Natural killer cell (primary cell): ENCODE measurements at regions not wholly inside any gene's neighbourhood (a gene's known extent, or its start where the extent isn't known, plus 50 kb on each side); places are given as distances from the start of the nearest gene placed in this dataset.

ENCODE experiments used
- ATAC-seq, 3 donors: fragments of 150-1000 bp in 2 of 3; fragments of 200-7000 bp in 1 of 3; cut with Tn5 transposase; 1 replicate in 1 of 3; 2 replicates in 2 of 3; pipeline ENCODE4 v1.10.0; 2021; ENCODE audit warnings: mild to moderate bottlenecking in 2 of 3, moderate library complexity in 2 of 3
- DNase-seq, 2 donors: peaks; one replicate each; pipeline versions ENCODE4 v3.0.0 to v3.0.0-alpha.2; 2013 to 2021; ENCODE audit warnings: mixed read lengths in 1 of 2
- H3K27ac ChIP-seq: one replicate; pipeline ENCODE4 v1.5.1; 2013; ENCODE audit warnings: mild to moderate bottlenecking, low read length
- H3K27me3 ChIP-seq: one replicate; pipeline ENCODE4 v1.6.1; 2013; ENCODE audit warnings: low read length; ENCODE audit not compliant: control insufficient read depth, insufficient read depth
- H3K36me3 ChIP-seq: one replicate; pipeline ENCODE4 v1.6.1; 2013; ENCODE audit warnings: low read length; ENCODE audit not compliant: control insufficient read depth, insufficient read depth
- H3K4me1 ChIP-seq: one replicate; pipeline ENCODE4 v1.6.1; 2013; ENCODE audit warnings: low read length; ENCODE audit not compliant: control insufficient read depth, insufficient read depth
- H3K4me3 ChIP-seq: one replicate; pipeline ENCODE4 v1.5.1; 2013; ENCODE audit warnings: low read length
- H3K9me3 ChIP-seq: one replicate; pipeline ENCODE4 v1.6.1; 2013; ENCODE audit warnings: low read length; ENCODE audit not compliant: control insufficient read depth, insufficient read depth
- H3K27ac Mint-ChIP-seq, 2 donors: one replicate each; pipeline ENCODE4 v1.8.0; 2022; ENCODE audit warnings: mild to moderate bottlenecking in 2 of 2, mixed read lengths in 2 of 2, moderate library complexity in 1 of 2
- H3K27me3 Mint-ChIP-seq, 2 donors: one replicate each; pipeline ENCODE4 v1.8.0; 2022; ENCODE audit warnings: low read depth in 2 of 2, mixed read lengths in 2 of 2
- H3K36me3 Mint-ChIP-seq: one replicate; pipeline ENCODE4 v1.8.0; 2022; ENCODE audit warnings: mixed read lengths
- H3K4me1 Mint-ChIP-seq, 2 donors: one replicate each; pipeline ENCODE4 v1.8.0; 2022; ENCODE audit warnings: mixed read lengths in 2 of 2
- H3K4me3 Mint-ChIP-seq: one replicate; pipeline ENCODE4 v1.8.0; 2022; ENCODE audit warnings: mild to moderate bottlenecking, moderate library complexity, mixed read lengths
- H3K9me3 Mint-ChIP-seq, 2 donors: one replicate each; pipeline ENCODE4 v1.8.0; 2022; ENCODE audit warnings: mixed read lengths in 2 of 2
- CTCF ChIP-seq: fragments of 200-600 bp; IDR thresholded peaks from one replicate; pipeline ENCODE4 v1.8.0; 2022; ENCODE audit warnings: antibody characterized with exemption
- WGBS: methylation state at CpG from one replicate; pipeline ENCODE4 v1.1.7; 2013; ENCODE audit warnings: missing lambda C conversion rate; ENCODE audit not compliant: insufficient coverage; 5-methylcytosine and 5-hydroxymethylcytosine counted together
- intact Hi-C: fragments of 100-400 bp; cut with micrococcal nuclease; formaldehyde crosslinking; loops from one replicate; pipeline ENCODE4 v1.14.2; 2022

- intact Hi-C loops: loop anchor here (10.0 kb wide), 1 partner anchor 82 kb away; no protein-coding TSS in a partner anchor
- peaks cover 0 to 5% of the 10 kb centered on the region in 2 donors for H3K9me3 Mint-ChIP-seq
- Histone ChIP-seq H3K27me3 (peaks cover 76% of the 10 kb centered on the region), H3K27ac (no peak overlapping the region), H3K9me3 (peaks cover 10% of the 10 kb centered on the region), H3K4me3 (no peak overlapping the region), H3K4me1 (peaks cover 5% of the 10 kb centered on the region), H3K36me3 (no peaks in the 10 kb centered on the region)
- peaks cover 71 to 79% of the 10 kb centered on the region in 2 donors for H3K27me3 Mint-ChIP-seq
- no peak for ATAC-seq
- 5% methylated on average over 26 of the region's 27 CpGs for WGBS
- no peak for TF ChIP-seq CTCF
- H3K4me1 Mint-ChIP-seq: peaks cover 0 to 16% of the 10 kb centered on the region in 2 donors
- peaks cover 21% of the 10 kb centered on the region for H3K36me3 Mint-ChIP-seq
- H3K4me3 Mint-ChIP-seq: no peak overlapping the region
- H3K27ac Mint-ChIP-seq: no peak overlapping the region
- no peak for DNase-seq
Measured at GRCh38 chr6:28816909-28817807, 106.6 kb downstream of the TRIM27 start.

- no peak for DNase-seq
- peaks cover 71% of the 10 kb centered on the region for H3K27me3 ChIP-seq
- TF ChIP-seq CTCF: no peak
- peaks cover 0 to 16% of the 10 kb centered on the region in 2 donors for H3K4me1 Mint-ChIP-seq
- H3K4me1 ChIP-seq: peaks cover 5% of the 10 kb centered on the region
- no peak overlapping the region for H3K27ac ChIP-seq
- no peak overlapping the region for H3K4me3 Mint-ChIP-seq
- intact Hi-C loops: loop anchor here (10.0 kb wide), 1 partner anchor 83 kb away; no protein-coding TSS in a partner anchor
- peaks cover 67 to 76% of the 10 kb centered on the region in 2 donors for H3K27me3 Mint-ChIP-seq
- no peak overlapping the region for H3K27ac Mint-ChIP-seq
- 15% methylated on average over 7 of the region's 7 CpGs for WGBS
- peaks cover 14% of the 10 kb centered on the region for H3K36me3 Mint-ChIP-seq
- peaks cover 10% of the 10 kb centered on the region for H3K9me3 ChIP-seq
- H3K9me3 Mint-ChIP-seq: peaks cover 0 to 3% of the 10 kb centered on the region in 2 donors
- ATAC-seq: no peak
- no peak overlapping the region for H3K4me3 ChIP-seq
- no peaks in the 10 kb centered on the region for H3K36me3 ChIP-seq
Measured at GRCh38 chr6:28817808-28818145, 106.0 kb downstream of the TRIM27 start.

GRCh38 chr6:28824793-28825731, 98.7 kb downstream of the TRIM27 start:
- no peak overlapping the region for H3K4me3 Mint-ChIP-seq
- no peak for DNase-seq

More at GRCh38 chr6:28824793-28825731, 98.7 kb downstream of the TRIM27 start:
- Mint-ChIP-seq H3K27ac (no peak overlapping the region), H3K4me1 (peaks cover 6 to 14% of the 10 kb centered on the region in 2 donors), H3K9me3 (no peaks in the 10 kb centered on the region), H3K36me3 (peaks cover 14% of the 10 kb centered on the region), H3K27me3 (peaks cover 59 to 87% of the 10 kb centered on the region in 2 donors)
- intact Hi-C loops: no loop called here
- Histone ChIP-seq H3K36me3 (no peaks in the 10 kb centered on the region), H3K4me1 (no peaks in the 10 kb centered on the region), H3K9me3 (no peaks in the 10 kb centered on the region), H3K27ac (no peak overlapping the region), H3K27me3 (peaks cover 51% of the 10 kb centered on the region), H3K4me3 (no peak overlapping the region)
- 7% methylated on average over 33 of the region's 34 CpGs for WGBS
- ATAC-seq: no peak
- TF ChIP-seq CTCF: no peak
